ENCODE measurements at regions not wholly inside any gene's neighbourhood (a gene's known extent, or its start where the extent isn't known, plus 50 kb on each side); places are given as distances from the start of the nearest gene placed in this dataset.
A peak's percentile ranks its signal among the peaks of the same experiment; 100 is the strongest.
"Not testable (repeated sequence)": the region's sequence is repeated elsewhere in the genome, so short reads cannot be mapped to it uniquely, and the experiment has no call there.

GRCh38 chr4:67035986-67036385, 509.3 kb downstream of the CENPC start:
- no peak for DNase-seq

- DNase-seq, result no peak
Measured at GRCh38 chr4:67035501-67035900, 509.8 kb downstream of the CENPC start.

- no peak for DNase-seq
Measured at GRCh38 chr4:67030636-67031035, 514.7 kb downstream of the CENPC start.

GRCh38 chr4:67020438-67020797, 524.9 kb downstream of the CENPC start:
- DNase-seq, result no peak

GRCh38 chr4:67019686-67020437, 525.4 kb downstream of the CENPC start:
- DNase-seq, result no peak

DNA sequence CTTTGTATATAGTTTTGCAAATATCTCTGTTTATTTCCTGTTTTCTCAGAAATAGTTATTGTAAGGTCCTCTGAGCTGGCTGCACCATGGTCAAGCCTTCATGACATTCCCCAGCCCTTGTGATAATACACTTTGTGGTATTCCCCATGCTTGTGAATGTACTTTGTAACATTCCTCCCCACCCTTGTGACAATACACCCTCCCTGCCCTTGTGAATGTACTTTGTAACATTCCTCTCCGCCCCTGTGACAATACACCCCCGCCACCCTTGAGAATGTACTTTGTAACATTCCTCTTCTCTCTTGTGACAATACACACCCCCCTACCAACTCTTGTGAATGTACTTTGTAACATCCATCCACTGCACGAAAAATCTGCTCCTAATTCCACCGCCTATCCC, 530.7 kb downstream of the CENPC start:
- DNase-seq, result no peak

- no peak for DNase-seq
Measured at GRCh38 chr4:67006791-67007190, 538.5 kb downstream of the CENPC start.

DNA sequence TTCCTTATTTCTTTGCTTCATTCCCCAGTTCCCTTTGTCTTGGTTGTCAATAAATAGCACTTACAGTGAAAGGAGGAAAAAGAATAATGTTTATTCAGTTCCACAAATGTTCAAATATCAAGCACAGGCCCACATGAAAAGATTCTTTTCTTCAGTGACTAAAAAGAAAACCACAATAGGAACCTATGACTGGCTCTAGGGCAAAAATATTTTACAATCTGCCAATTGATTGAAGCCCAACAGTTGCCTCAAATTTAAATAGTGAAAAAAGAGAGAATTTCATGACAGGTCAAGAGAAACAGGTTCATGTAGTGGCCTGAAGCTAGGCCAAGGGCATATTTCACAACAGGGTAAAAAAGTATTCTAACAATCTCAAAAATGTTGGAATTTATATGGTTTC, 553.8 kb downstream of the CENPC start:
- no peak for DNase-seq

DNA sequence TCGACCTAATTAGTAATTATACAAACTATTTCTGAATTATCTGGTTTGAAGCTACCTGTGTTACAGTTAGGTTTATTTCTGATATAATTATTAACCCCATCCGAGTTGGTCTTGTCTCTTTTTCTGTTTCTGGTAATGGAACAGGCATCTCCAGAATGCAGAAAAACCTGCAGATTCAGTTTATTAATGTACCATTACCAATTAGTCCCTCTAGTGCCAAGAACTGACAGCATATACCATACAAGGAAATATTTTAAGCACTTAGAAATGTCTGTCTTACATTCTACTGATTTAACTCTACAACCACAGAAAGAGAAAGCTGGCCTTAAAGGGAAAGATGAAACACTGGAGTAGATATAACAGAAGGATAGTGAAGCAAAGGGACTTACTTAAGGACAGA, 570.6 kb downstream of the CENPC start:
- no peak for DNase-seq

- DNase-seq, result no peak
Measured at GRCh38 chr4:66972087-66972486, 573.2 kb downstream of the CENPC start.

DNA sequence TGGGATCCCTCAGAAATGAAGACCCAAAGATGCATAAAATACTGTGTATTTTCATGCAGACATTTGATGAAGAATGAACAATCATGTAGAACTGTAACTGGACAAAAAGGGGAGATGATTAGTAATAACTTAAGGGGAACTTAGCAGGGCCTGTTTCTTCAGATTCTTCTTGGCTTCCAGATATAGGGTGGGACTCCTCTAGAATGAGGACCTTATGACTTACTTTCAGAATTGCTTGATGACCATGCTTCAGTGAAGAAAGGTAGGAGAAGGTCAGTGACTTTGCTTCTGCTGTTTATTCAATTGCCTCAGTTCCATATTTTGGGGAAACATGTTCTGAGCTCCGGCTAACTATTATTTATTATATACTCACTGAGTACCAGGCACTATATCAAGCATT, 580.8 kb downstream of the CENPC start:
- DNase-seq, result no peak

DNA sequence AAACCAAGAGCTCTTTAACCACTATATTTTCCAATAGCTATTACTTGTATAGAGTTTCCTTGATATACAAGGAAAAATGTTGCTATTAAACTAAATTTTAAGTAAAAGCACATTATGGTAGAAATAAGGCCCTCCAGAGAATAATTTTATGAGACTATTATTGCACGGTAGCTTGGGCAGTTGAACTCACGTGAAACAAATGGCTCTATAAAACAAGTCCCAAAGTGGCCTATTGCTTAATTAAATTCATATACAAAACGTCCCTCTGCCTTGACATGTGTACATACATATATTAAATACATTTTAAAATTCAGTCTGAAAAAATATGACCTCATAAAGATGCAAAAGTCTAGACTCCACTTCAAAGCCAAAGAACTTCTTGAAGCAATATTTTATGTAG, 582.2 kb downstream of the CENPC start:
- no peak for DNase-seq

- DNase-seq, result no peak
Measured at GRCh38 chr4:66959207-66959606, 586.1 kb downstream of the CENPC start.

- DNase-seq, result no peak
Measured at GRCh38 chr4:66956852-66957251, 588.5 kb downstream of the CENPC start.

DNA sequence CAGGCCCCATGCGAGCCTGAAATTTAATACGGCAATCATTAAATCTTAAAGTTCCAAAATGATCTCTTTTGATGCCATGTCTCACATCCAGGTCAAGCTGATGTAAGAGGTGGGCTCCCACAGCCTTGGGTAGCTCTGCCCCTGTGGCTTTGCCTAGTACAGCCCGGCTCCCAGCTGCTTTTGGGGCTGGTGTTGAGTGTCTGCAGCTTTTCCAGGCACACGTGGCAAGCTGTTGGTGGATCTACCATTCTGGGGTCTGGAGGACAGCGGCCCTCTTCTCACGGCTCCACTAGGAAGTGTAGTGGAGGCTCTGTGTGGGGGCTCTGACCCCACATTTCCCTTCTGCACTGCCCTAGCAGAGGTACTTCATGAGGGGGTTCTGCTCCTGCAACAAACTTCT, 588.9 kb downstream of the CENPC start:
- DNase-seq, result no peak

DNA sequence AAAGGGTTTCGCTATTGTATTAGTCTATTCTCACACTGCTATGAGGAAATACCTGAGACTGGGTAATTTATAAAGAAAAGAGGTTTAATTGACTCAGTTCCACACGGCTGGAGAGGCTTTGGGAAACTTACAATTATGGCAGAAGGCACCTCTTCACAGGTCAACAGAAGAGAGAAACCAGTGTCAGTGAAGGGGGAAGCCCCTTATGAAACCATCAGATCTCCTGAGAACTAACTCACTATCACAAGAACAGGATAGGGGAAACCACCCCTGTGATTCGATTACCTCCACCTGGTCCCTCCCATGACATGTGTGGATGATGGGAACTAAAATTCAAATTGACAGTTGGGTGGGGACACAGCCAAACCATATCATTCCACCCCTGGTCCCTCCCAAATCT, 589.5 kb downstream of the CENPC start:
- DNase-seq, result no peak

GRCh38 chr4:66949419-66949818, 595.9 kb downstream of the CENPC start:
- peak; percentile 6 for DNase-seq

DNA sequence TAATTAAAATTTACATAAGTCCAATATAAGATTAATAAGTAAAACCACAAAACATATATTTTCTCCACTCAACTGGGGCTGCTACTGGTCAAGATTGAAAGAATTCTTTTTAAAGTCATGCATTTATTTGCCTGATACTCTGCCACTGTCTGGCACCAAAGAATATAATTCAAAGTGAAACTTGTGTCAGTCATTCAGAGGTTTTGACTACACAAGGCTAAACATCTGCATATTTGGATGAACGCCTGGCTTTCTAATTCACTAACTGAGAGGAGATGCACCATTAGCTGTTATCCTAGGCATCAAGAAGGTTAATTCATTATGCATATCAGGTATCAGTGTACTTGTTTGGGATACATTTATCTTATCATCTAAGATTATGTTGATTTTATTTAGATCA, 598.5 kb downstream of the CENPC start:
- DNase-seq, result no peak

- DNase-seq, result no peak
Measured at GRCh38 chr4:66943112-66943511, 602.2 kb downstream of the CENPC start.

- DNase-seq, result not testable (repeated sequence)
Measured at GRCh38 chr4:66931981-66932380, 613.3 kb downstream of the CENPC start.

GRCh38 chr4:66930206-66930605, 615.1 kb downstream of the CENPC start:
- no peak for DNase-seq

DNA sequence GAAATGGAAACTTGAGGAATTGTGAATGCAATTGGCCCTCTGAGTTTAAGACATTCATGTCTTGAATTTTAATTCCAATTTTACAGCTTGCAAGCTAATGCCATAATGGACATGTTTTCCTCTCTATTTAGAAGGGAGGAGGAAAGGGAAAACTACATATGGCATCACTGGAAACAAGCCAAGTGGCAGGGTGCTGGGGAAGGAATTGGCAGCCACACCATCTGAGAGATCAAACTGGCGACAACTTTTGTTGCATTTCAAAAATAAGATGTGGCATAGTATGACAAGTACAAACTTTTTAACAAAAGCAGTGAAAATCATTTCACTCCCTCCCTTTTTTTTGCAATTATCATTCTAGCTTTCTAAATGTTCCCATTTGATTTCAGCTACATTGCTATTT, 615.6 kb downstream of the CENPC start:
- DNase-seq, result no peak

- not testable (repeated sequence) for DNase-seq
Measured at GRCh38 chr4:66928881-66929280, 616.4 kb downstream of the CENPC start.

DNA sequence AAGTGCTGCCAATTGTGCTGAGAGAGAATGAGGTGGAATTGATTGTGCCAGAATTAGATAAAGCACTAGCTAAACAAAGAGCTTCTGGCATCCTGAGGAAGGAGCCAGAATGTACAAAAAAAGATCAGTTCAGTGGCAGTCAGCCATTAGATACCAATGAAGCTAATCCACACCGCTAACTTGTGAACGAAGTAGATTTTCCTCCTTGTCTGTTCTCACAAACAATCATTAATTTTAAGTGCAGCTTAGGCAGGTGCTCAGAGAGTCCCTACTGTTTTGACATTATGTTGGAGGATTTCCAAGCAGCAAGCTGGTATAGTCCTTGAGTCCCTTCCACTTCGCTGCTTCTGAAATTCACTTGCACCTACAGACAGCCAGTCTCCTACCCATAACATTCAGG, 617.4 kb downstream of the CENPC start:
- no peak for DNase-seq

DNA sequence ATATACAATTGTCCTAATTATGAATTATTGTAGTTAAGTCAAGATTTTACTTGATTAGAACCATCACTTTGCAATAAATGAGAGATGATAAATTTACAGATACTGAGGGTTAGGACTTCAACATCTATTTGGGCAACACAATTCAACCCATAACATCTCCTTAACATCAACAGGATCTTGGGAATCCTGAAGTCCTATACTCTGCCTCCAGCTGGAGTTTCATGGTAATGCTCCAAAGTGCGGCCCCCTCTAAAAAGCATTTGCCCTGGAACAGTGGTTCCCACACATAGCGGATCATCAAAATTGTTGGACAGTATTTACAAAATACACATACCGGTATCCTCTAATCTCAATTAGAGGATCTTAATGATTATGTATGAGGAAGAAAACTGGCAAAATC, 618.6 kb downstream of the CENPC start:
- DNase-seq, result no peak

Data from CD4-positive, alpha-beta T cell treated with Interleukin-21 for 1 hour (primary cell).